LHCN-M2 (cell line): ENCODE measurements at regions not wholly inside any gene's neighbourhood (a gene's known extent, or its start where the extent isn't known, plus 50 kb on each side); places are given as distances from the start of the nearest gene placed in this dataset.
A peak's percentile ranks its signal among the peaks of the same experiment; 100 is the strongest.

ENCODE experiments used
- DNase-seq: peaks from one replicate; pipeline ENCODE4 v3.0.0-alpha.2; 2012; ENCODE audit warnings: low read depth

DNA sequence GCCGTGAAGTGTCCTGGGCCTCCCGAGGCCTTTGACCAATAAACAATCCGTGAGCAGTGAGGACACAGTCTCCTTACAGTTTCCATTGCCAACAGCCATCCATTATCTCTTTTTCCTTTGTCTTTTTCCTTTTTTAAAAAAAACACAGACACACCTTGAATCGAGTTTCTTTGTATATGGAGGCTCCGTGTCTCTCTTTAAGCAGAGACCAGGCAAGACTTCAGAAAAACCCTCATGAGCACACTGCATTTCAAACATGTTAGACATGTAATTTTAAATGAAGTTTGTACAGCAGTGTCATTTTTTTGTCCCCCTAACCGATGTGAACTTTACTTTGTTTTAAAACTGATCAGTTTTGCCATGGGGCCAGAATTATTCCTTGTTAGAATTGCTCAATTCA is 111.1 kb downstream of the SPTSSA start:
- DNase-seq = no peak

DNA sequence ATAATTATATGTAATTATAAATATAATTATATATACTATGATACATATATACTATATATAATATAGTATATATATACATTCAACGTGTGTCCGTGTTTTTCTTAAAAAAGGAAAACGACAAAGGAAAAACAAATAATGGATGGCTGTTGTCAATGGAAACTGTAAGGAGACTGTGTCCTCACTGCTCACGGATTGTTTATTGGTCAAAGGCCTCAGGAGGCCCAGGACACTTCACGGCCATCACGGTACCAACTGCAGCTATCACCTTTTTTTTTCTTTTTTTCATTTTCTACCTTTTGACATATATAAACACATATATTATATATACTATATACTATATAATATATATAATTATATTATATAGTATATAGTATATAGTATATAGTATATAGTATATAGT is 113.4 kb downstream of the SPTSSA start:
- DNase-seq = no peak

DNA sequence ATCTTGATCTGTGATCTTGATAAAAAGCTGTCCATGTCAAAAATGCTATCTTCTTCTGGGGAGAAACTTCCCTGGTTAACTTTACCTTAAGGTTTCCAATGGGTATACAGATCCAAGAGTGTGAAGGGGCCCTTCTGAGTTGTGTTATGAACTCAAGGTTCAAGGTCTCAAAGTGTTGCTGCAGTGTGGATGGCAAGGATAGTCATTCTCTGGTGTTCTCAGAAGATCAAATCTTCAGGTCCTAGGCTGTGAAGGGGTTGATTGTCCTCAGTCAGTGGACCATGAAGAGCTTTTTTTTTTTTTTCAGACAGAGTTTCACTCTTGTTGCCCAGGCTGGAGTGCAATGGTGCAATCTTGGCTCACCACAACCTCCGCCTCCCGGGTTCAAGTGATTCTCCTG is 114.4 kb downstream of the SPTSSA start:
- no peak for DNase-seq

DNA sequence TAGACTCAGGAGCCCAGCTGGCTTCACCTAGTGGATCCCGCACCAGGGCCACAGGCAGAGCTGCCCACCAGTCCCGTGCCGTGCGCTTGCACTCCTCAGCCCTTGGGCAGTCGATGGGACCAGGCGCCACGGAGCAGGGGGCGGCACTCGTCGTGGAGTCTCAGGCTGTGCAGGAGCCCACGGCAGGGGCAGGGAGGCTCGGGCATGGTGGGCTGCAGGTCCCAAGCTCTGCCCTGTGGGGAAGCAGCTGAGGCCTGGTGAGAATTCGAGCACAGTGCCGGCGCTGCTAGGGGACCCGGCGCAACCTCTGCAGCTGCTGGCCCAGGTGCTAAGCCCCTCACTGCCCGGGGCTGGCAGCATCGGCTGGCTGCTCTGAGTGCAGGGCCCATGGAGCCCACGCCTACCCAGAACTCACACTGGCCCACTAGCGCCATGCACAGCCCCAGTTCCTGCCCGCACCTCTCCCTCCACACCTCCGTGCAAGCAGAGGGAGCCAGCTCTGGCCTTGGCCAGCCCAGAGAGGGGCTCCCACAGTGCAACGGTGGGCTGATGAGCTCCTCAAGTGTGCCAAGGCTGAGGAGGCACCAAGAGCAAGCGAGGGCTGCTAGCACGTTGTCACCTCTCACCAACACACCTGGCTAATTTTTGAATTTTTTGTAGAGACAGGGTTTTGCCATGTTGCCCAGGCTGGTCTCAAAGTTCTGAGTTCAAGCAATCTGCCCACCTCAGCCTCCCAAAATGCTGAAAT is 116.1 kb downstream of the SPTSSA start:
- DNase-seq = no peak

DNA sequence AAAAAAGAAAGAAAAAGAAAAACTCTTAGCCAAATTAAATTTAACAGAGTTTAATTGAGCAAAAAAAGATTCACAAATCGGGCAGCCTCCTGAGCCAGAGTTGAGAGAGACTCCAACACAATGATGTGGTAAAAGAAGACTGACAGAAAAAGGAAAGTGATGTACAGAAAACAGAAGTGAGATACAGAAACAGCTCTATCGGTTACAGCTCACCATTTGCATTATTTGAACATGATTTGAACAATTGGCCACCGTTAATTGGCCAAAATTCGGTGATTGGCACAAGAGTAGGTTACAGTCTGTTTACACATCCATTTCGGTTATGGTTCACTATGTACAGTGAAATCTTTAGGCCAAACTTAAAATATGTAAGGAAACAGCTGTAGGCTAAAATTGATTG is 117.7 kb downstream of the SPTSSA start:
- DNase-seq = no peak

DNA sequence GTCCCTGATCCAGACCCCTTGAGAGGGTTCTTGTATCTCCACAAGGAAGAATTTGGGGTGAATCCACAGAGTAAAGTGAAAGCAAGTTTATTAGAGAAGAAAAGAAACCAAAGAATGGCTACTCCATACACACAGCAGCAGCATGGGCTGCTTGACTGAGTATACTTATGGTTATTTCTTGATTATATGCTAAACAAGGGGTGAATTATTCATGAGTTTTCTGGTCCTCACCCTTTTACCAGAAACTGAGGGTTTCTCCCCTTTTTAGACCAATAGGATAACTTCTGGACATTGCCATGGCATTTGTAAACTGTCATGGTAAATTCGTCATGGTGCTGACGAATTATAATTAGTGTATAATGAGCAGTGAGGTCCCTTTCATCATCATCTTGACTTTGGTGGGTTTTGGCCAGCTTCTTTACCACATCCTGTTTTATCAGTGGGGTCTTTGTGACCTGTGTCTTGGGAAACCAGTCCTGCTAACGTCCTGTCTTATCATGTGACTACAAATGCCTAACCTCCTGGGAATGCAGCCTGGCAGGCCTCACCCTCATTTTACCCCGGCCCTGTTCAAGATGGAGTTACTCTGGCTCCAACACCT is 121.9 kb downstream of the SPTSSA start:
- DNase-seq = no peak

DNA sequence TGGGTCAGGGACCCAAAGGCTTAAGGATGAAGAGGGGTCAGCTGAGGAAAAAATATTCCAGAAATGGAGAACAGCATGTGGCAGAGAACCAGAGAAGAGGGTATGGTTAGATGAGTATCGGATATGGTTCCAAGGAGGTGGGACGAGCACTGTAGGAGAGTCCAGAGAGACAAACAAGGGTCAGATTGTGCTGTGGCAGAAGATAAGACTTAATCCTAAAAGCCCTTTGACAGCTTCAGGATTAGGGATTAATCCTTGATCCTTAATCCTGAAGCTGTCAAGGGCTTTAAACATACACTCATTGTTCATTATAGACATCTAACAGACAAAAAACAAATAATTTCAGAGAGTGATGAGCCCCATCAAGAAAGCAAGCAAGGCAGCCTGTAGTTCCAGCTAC is 124.0 kb downstream of the SPTSSA start:
- no peak for DNase-seq

DNA sequence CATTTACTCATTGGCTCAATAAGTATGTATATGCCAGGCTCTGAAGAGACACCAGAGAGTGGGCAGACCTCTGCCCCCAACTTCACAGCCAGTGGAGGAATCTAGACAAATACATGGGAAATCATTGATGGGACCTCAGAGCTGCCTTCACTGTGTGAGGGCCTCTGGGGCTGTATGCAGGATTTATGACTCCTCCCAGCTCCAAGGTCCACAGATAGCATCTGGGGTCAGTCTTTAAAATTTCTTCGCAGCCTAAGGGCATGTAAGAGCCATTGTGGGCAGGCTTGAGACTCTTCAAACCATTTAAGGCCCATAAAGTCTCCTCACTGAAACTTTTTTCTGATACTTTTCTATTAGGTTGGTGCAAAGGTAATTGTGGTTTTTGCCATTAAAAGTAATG is 125.5 kb downstream of the SPTSSA start:
- DNase-seq = no peak

DNA sequence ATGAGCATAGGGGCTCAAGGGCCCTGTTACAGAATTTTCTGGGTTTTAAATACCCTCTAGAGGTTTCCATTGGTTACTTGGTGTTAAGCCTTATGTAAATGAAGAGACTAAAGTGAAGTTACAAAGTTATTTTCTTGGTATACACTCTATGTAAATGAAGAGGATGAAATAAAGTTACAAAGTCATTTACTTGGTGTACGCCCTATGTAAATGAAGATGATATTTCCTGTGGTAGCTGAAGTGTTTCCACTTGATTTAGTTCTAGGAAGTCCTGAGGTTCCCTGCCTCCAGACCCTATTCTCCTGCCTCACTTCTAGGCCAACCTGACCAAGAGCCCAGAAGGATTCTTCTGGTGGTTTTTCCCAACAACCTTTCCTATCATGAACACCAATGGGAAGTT is 126.1 kb downstream of the SPTSSA start:
- no peak for DNase-seq

DNA sequence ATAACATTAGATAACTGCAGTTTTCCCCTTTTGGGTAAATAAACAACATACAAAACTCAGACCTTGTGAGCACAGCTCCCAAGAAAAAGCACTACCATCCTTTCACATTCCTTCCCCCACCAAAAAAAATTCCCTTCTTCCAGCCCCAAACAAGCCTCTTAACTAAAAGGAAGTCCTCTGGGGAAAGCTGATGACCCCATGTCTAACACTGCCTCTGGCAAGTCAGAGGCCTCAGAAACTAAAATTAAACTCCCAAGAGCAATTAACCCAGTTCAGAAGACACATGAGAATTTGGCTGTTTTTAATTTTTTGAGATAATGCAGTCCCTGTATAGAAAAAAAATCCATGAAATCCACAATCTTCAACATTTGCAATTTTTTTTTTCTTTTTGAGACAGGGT is 127.7 kb downstream of the SPTSSA start:
- no peak for DNase-seq

DNA sequence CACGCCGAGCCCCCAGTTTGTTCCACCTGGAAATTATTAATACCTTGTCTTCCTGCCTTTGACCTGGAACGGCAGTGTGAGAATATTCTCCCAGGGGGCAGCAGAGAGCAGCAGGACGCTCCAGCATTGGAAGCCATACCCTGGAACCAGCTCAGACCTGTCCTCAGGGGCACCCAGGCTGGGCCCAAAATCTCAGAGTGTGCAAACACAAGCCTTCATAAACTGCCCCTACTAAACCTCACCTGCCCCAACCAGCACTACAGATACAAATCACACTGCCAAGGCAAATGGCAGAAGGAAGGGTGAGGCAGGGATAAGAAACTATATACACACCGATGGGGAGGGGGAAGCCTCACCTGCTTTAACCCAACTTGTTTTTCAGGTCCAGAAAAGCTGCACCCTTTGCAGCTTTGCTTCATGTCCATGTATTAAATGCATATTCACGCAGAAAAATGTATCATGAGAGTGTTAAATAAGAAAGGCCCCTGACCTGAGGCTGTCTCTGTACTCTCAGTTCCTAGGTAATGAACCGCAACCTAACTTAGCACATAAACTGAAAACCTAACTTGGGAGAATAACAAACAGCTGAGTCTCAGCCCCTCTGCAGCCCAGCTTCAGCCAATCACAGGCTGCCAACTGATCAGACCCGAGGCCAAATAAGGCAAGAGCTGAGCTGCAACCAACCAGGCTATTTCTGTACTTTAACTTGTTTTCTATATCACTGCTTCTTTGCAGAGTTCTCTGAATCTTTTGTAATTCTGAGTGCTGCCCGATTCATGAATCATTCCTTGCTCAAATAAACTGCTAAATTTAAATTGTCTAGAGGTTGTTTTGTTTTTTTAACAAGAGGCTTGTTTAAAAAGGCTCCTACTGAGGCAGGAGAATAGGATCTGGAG is 130.1 kb downstream of the SPTSSA start:
- peak; percentile 38 for DNase-seq

DNA sequence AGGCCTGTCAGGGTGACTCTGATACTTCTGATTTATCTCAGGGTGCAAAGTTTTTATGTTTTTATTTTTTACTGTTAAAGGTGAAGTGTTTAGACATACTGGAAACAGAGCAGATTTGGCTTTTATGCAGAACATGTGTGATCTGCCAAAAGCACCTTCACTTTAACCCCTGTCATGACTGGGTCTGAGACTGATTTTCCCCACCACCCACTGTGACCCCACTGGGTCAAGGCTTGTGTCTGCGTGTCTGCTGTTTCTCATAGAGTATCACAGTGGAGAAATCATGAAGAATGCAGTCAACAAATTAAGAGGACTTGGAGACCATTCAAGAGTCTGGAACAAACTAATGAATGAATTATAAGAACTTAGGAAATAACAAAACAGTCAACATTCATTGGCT is 131.2 kb downstream of the SPTSSA start:
- no peak for DNase-seq

DNA sequence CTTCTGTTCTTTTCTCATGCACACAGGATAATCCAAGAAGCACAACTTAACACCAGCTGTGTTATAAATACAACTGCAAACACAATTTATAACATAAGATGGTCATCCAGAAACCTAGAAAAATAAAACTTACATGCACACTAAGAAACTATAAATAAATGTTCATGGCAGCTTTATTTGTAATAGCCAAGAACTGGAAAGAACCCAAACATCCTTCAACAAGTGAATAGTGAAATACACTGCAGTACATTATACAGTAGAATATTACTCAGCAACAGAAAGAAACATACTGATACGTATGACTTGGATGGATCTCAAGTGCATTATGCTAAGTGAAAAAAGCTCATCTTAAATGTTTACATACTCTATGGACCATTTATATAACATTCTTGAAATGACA is 132.7 kb downstream of the SPTSSA start:
- DNase-seq = no peak

DNA sequence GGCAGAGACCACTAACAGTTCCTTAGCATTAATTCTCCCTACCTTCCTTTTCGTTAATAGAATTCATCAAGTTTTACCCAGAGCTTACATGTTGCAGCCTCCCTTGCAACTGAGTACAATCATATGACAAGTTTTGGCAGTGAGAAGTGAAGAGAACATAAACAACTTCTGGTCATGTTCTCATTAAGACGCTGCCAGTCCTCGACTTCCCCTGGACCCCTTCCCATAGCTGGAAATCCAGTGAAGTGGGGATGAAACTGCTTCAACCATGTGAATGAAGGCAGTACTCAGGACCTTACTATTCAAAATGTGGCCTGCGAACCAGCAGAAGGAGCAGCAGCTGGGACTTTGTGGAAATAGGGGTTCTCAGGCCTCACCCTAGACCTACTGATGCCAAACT is 133.9 kb downstream of the SPTSSA start:
- no peak for DNase-seq

DNA sequence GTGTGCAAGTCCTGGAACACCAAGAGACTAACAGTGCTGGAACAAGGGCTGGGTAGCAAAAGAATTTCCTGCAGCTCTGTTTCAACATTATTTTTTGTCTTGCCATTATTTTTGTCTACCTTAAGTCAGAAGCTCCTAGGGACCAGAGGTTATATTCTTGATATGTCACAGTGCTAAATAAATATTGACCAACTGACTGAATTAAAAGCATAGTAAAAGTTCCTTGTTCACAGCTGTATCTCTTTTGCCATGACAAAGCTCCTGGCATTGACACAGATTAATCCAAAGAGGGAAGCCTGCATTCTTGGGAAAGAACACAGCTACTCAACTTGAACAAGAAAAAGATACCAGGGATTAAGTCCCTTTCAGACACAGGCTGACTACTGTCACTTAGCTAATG is 136.5 kb downstream of the SPTSSA start:
- DNase-seq = no peak

DNA sequence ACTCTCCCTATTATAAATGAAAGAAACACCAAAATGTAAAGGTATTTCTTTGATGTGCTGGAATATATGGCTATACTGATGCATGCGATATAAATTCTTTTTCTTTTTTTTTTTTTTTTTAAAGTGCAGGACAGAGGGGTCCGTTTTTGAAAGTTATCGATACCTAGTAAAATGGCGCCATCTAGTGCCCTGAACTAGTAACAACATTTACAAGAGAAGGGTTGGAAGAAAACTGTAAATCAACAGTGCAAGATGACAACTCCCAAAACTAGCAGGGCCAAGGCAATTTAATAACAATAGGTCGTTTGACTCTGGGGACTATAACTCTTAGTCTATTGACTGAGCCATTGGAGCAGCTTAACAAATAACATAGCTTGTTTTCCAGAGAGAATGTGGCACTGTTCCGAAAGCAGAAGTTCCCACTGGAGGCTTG is 137.7 kb downstream of the SPTSSA start:
- DNase-seq = peak; percentile 27

DNA sequence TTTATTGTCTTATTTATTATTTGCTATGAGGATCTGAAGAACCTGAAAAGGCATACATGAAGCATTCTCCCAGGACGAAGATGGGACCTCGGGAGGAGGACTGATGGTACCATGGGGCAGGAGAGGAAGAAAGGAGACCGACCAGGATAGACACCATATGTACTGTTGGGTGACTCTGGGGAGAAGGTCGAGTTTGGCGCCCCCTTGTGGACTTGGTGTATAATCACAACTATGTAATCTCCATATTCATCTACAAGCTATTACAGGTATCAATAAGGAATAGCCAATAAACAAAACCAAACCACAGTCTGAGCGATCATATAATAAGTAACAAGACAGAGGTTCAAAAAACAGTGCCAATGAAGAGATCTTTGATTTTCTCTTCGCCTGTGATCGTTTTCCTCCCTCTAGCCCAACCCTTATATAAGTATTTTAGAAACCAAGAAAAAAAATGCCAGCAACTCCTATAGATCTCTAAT is 139.1 kb downstream of the SPTSSA start:
- DNase-seq = peak; percentile 42

DNA sequence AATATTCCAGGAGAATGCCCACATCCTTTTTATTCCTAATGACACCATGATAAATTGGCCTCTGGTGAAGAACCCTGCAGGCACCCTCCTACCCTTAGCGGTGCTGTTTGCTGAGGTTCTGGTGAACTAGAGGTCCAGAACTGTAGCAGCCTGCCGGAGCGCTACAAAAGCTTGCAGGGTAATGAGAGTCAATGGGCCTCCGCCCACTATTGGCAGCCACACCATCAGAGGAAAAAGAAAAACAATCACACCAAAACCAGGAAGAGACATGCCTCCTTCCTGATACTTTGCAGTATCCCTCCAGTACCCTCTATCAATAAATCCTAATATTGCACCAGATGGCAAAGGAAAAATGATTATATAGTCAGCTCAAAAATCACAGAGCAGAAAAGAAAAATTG is 142.9 kb downstream of the SPTSSA start:
- DNase-seq = no peak

DNA sequence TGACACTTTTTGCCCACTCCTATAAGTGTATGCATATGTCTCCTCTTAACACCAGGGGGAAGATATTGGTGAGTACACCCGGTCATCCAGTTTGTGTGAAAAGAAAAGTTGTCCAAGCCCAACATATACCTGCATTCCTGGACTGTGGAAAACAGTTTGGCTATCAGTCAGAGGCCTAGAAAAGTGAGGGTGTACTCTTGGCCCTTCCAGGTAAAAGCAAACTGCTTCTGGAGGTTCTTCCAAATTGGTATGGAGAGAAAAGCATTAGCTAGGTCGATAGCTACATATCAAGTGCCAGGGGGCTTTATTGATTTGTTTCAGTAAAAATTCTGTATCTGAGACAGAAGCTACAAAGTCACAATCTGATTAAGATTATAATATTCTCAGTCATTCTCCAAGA is 144.0 kb downstream of the SPTSSA start:
- DNase-seq = no peak

DNA sequence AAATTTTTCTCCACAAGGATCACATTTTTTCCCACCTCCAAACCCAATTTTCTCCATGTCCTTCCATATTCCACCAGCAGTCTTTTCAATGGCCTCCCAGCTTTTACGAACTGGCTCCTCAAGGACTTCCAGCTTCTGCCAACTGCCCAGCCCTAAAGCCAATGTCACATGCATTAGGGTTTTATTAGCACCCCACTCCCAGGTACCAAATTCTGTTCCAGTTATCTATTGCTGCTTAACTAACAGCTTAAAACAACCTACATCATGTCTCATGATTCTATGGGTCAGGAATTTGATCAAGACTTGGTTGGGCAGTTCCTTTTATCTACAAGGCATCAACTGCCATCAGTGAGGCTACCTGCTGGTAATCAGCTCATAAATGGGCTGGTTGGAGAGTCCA is 151.3 kb downstream of the SPTSSA start:
- DNase-seq = no peak

DNA sequence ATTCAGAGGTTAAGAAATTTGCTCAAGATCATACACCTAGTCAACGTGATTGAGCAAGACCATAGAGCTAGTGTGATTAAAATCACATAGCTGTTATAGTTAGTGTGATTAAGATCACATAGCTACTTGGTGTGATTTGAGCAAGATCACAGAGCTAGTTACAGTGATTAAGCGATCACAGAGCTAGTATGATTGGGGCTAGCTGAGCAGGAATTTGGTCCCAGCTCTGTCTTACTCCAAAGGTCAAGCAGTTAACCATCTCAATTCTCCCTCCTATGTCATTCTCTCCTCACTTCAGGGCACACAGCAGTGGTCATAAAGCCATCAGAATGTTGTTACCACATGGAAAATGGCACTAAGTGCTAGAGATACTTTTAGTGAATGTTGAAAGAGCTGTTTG is 158.2 kb downstream of the SPTSSA start:
- no peak for DNase-seq

DNA sequence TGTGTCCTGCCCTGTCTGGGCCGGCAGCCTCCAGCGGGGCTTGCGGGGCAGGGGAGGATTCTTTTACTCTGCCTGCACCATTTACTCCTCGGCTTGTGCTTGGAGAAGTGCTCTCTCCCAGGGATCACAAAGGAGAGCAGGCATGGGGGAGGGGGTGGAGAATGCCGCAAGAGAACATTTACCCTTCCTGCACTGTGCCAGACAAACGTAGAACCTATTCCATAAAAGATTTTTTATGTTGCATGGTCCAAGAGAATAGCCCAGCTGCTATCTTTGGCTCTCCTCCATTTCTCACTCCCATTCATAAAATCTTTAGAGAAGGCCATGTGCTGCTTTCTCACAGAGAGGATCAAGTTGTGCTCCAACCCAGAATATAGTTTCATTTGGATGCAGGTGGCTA is 159.4 kb downstream of the SPTSSA start:
- no peak for DNase-seq
